ENCODE measurements at regions not wholly inside any gene's neighbourhood (a gene's known extent, or its start where the extent isn't known, plus 50 kb on each side); places are given as distances from the start of the nearest gene placed in this dataset.

DNA sequence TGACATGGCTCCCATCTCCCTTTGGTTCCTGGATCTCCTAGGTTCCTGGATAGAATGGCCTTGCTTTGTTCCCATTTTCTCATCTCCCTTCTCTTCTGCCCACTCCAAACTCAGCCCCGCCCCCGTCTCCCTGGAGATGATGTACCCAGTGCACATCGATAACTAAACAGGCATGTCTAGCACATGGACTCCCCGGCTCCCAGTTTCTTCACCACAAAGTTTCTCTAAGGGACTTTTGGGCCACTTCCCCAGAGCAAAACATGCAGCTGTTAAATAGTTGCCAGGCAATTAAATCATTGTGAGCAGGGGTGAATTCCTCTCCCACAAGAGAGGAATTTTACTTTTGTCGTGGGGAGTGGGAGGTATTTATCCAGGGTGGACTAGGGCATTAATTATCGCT, 259.0 kb downstream of the GADD45G start:
- peak; percentile 26 for DNase-seq
- peaks cover 4% of the 10 kb centered on the region for H3K36me3 Mint-ChIP-seq (ENCODE audit: unreplicated experiment)
- peaks cover 17% of the 10 kb centered on the region for H3K4me1 Mint-ChIP-seq (ENCODE audit: low read depth, unreplicated experiment)
- TF ChIP-seq, protein P1, sequence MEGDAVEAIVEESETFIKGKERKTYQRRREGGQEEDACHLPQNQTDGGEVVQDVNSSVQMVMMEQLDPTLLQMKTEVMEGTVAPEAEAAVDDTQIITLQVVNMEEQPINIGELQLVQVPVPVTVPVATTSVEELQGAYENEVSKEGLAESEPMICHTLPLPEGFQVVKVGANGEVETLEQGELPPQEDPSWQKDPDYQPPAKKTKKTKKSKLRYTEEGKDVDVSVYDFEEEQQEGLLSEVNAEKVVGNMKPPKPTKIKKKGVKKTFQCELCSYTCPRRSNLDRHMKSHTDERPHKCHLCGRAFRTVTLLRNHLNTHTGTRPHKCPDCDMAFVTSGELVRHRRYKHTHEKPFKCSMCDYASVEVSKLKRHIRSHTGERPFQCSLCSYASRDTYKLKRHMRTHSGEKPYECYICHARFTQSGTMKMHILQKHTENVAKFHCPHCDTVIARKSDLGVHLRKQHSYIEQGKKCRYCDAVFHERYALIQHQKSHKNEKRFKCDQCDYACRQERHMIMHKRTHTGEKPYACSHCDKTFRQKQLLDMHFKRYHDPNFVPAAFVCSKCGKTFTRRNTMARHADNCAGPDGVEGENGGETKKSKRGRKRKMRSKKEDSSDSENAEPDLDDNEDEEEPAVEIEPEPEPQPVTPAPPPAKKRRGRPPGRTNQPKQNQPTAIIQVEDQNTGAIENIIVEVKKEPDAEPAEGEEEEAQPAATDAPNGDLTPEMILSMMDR (IDR thresholded peaks at IDR 0.05; ENCODE audit: partially characterized antibody, unreplicated experiment) = no peak
- H3K9me3 Mint-ChIP-seq (ENCODE audit: unreplicated experiment) = peaks cover 7% of the 10 kb centered on the region
- H3K4me3 Mint-ChIP-seq (ENCODE audit: unreplicated experiment) = no peak overlapping the region
- H3K27me3 Mint-ChIP-seq (ENCODE audit: unreplicated experiment) = peaks cover 3% of the 10 kb centered on the region
- no peak overlapping the region for H3K27ac Mint-ChIP-seq (ENCODE audit: unreplicated experiment)

DNA sequence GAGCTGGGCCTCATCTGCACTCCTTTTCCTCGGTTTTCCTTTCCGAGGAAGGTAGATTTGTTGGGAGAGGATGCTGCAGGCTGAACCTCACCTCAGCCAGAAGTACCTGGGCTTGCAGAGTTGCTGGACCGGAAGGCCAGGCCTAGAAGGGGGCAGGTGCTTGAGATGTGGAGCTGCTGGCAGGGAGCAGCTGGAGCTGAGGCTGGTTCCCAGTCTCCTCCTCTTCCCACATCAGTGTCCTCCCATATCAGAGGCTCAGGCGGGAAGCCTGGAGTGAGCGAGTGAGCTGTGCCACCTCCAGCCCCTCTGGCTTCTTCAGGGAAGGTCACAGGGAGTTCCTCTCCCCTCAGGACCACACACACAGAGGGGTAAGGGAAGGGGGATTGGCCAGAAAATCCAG, 259.4 kb downstream of the GADD45G start:
- peaks cover 5% of the 10 kb centered on the region for H3K9me3 Mint-ChIP-seq (ENCODE audit: unreplicated experiment)
- H3K27me3 Mint-ChIP-seq (ENCODE audit: unreplicated experiment) = peaks cover 3% of the 10 kb centered on the region
- TF ChIP-seq, protein P1 (IDR thresholded peaks at IDR 0.05; ENCODE audit: partially characterized antibody, unreplicated experiment) = no peak
- H3K36me3 Mint-ChIP-seq (ENCODE audit: unreplicated experiment) = peaks cover under 1% of the 10 kb centered on the region
- H3K27ac Mint-ChIP-seq (ENCODE audit: unreplicated experiment) = no peak overlapping the region
- H3K4me1 Mint-ChIP-seq (ENCODE audit: low read depth, unreplicated experiment) = peaks cover 14% of the 10 kb centered on the region
- peak; percentile 12 for DNase-seq
- H3K4me3 Mint-ChIP-seq (ENCODE audit: unreplicated experiment) = no peak overlapping the region

DNA sequence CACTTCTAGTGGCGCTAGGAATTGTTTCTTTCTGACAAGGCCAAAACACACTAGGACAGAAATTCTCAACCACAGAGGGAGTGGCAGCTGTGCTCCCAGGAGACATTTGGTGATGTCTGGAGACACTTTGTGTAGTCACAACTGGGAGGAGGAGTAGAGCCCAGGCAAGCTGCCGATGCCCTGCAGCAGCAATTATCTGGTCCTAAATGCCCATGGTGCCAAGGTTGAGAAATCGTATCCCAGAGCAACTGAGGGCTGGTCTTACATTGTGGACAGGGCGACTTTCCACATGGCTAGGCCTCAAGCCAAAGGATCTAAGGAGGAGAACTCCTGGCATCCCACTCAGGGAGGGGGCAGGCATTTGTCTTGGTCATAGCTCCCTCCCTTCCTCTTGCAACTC, 259.9 kb downstream of the GADD45G start:
- Mint-ChIP-seq H3K9me3 (ENCODE audit: unreplicated experiment) (peaks cover 5% of the 10 kb centered on the region), H3K27me3 (ENCODE audit: unreplicated experiment) (peaks cover 3% of the 10 kb centered on the region), H3K4me3 (ENCODE audit: unreplicated experiment) (no peak overlapping the region), H3K27ac (ENCODE audit: unreplicated experiment) (no peak overlapping the region), H3K4me1 (ENCODE audit: low read depth, unreplicated experiment) (peaks cover 14% of the 10 kb centered on the region), H3K36me3 (ENCODE audit: unreplicated experiment) (no peaks in the 10 kb centered on the region)
- TF ChIP-seq, protein P1 (IDR thresholded peaks at IDR 0.05; ENCODE audit: partially characterized antibody, unreplicated experiment) = no peak
- no peak for DNase-seq

DNA sequence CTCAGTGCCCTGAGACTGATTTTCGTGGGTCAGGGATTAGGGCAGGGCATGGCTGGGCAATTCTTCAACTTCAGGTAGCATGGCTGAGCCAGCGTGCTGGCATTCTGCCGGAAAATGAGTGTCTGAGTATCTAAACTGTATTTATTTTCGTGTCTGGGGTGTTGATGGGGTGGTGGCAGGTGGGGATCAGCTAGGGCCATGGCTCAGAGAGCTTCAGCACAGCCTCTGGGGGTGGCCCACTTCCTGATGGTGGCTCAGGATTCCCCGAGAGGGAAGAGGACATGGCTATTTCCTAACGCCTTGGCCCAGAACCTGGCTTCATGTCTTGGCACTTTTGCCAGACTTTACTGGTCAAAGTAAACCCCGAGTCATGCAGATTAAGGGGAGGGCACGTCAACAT, 260.5 kb downstream of the GADD45G start:
- Mint-ChIP-seq H3K4me1 (ENCODE audit: low read depth, unreplicated experiment) (peaks cover 12% of the 10 kb centered on the region), H3K27me3 (ENCODE audit: unreplicated experiment) (peaks cover 3% of the 10 kb centered on the region), H3K27ac (ENCODE audit: unreplicated experiment) (no peak overlapping the region), H3K4me3 (ENCODE audit: unreplicated experiment) (no peak overlapping the region), H3K36me3 (ENCODE audit: unreplicated experiment) (no peaks in the 10 kb centered on the region), H3K9me3 (ENCODE audit: unreplicated experiment) (peaks cover 5% of the 10 kb centered on the region)
- TF ChIP-seq, protein P1 (IDR thresholded peaks at IDR 0.05; ENCODE audit: partially characterized antibody, unreplicated experiment) = no peak
- DNase-seq = no peak

DNA sequence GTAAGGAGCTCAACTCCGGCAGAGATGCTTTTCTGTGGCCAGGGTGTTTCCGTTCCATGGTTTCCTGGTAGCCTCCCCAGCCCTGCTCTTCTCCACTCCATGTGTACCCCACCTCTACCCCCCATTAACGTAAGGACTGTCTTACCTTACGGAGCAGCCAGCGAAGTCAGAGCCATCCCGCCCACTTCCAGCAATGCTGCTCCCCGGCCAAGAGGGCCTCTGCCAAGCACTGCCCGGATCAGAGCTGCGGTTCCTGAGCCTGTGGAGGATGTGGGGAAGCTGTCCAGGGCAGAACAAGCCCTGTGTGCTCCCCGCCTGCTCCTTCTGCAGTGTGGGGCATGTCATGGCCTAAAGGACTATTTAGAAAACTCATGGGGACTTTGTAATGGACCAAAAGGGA, 261.2 kb downstream of the GADD45G start:
- Mint-ChIP-seq H3K27ac (ENCODE audit: unreplicated experiment) (no peak overlapping the region), H3K9me3 (ENCODE audit: unreplicated experiment) (peaks cover 5% of the 10 kb centered on the region), H3K4me1 (ENCODE audit: low read depth, unreplicated experiment) (peaks cover 7% of the 10 kb centered on the region), H3K36me3 (ENCODE audit: unreplicated experiment) (no peaks in the 10 kb centered on the region), H3K27me3 (ENCODE audit: unreplicated experiment) (peaks cover 3% of the 10 kb centered on the region), H3K4me3 (ENCODE audit: unreplicated experiment) (no peak overlapping the region)
- DNase-seq = peak; percentile 7
- TF ChIP-seq, protein P1 (IDR thresholded peaks at IDR 0.05; ENCODE audit: partially characterized antibody, unreplicated experiment) = no peak

Measured in glutamatergic neuron (in vitro differentiated cells).